Sigmoid colon (tissue), 6 donors: ENCODE measurements at regions not wholly inside any gene's neighbourhood (a gene's known extent, or its start where the extent isn't known, plus 50 kb on each side); places are given as distances from the start of the nearest gene placed in this dataset.

ENCODE experiments used
- DNase-seq: peaks from one replicate; pipeline ENCODE4 v3.0.0-alpha.2; 2019
- H3K27ac ChIP-seq, 4 donors: fragments of 200-600 bp; sonication (generic); one replicate each; pipeline ENCODE4 v1.5.1; 2016 to 2019; ENCODE audit warnings: mild to moderate bottlenecking in 1 of 4
- H3K27me3 ChIP-seq, 3 donors: fragments of 200-600 bp; sonication (generic); one replicate each; pipeline ENCODE4 v1.5.1; 2019; ENCODE audit warnings: mild to moderate bottlenecking in 1 of 3
- H3K36me3 ChIP-seq, 4 donors: fragments of 200-600 bp; sonication (generic); one replicate each; pipeline ENCODE4 v1.5.1; 2016 to 2019
- H3K4me1 ChIP-seq, 4 donors: fragments of 200-600 bp; sonication (generic); one replicate each; pipeline ENCODE4 v1.5.1; 2017 to 2019
- H3K4me3 ChIP-seq, 4 donors: fragments of 200-600 bp; sonication (generic); one replicate each; pipeline ENCODE4 v1.5.1; 2017 to 2019; ENCODE audit warnings: mild to moderate bottlenecking in 2 of 4, moderate library complexity in 1 of 4
- H3K9me3 ChIP-seq, 4 donors: fragments of 200-600 bp in 3 of 4; sonication (generic) in 3 of 4; one replicate each; pipeline versions ENCODE4 v1.5.1 to v1.6.1; 2013 to 2019
- EP300 ChIP-seq, 4 donors: sonication (generic); formaldehyde crosslinking; IDR thresholded peaks; one replicate each; pipeline ENCODE4 v1.6.1; 2017; ENCODE audit warnings: antibody characterized with exemption in 4 of 4
- POLR2A ChIP-seq, 2 donors: fragments of 450-650 bp; IDR thresholded peaks; one replicate each; pipeline ENCODE4 v1.6.1; 2016; ENCODE audit warnings: antibody characterized with exemption in 2 of 2, mild to moderate bottlenecking in 2 of 2, moderate library complexity in 2 of 2
- POLR2AphosphoS5 ChIP-seq, 4 donors: sonication (generic); formaldehyde crosslinking; IDR thresholded peaks; one replicate each; pipeline ENCODE4 v1.6.1; 2017; ENCODE audit warnings: antibody characterized with exemption in 4 of 4
- WGBS, 2 donors: extraction: QIAGEN DNeasy Blood & Tissue Kit; methylation state at CpG; one replicate each; pipeline ENCODE4 v1.1.7; 2013; 5-methylcytosine and 5-hydroxymethylcytosine counted together
- intact Hi-C: fragments of 100-400 bp; cut with DNase I; formaldehyde crosslinking; loops from one replicate; pipeline ENCODE4 v1.15.1; 2023
- TF ChIP-seq, protein P1 (sequence below), 4 experiments: fragments of 450-650 bp in 3 of 4; fragments of 200-600 bp in 1 of 4; IDR thresholded peaks; one replicate each; pipeline ENCODE4 v1.5.1; 2016 to 2019; ENCODE audit warnings: antibody characterized with exemption in 4 of 4, mild to moderate bottlenecking in 3 of 4, moderate library complexity in 2 of 4
- donor health status: healthy with polysubstance abuse.
- donor health status: healthy.

GRCh38 chr11:27864091-27864491, 163.8 kb upstream of the BDNF start:
- WGBS, 2 donors: 9 to 20% methylated on average over 4 of the region's 4 CpGs
- no peak overlapping the region for H3K4me3 ChIP-seq

GRCh38 chr11:27863637-27864036, 163.4 kb upstream of the BDNF start:
- Histone ChIP-seq H3K4me3 (no peak overlapping the region), H3K4me1 (no peaks in the 10 kb centered on the region), H3K27ac (no peak overlapping the region), H3K27me3 (no peaks in the 10 kb centered on the region), H3K9me3 (no peaks in the 10 kb centered on the region), H3K36me3 (no peaks in the 10 kb centered on the region)
- intact Hi-C loops: no loop called here
- DNase-seq: no peak
- TF ChIP-seq, protein P1, sequence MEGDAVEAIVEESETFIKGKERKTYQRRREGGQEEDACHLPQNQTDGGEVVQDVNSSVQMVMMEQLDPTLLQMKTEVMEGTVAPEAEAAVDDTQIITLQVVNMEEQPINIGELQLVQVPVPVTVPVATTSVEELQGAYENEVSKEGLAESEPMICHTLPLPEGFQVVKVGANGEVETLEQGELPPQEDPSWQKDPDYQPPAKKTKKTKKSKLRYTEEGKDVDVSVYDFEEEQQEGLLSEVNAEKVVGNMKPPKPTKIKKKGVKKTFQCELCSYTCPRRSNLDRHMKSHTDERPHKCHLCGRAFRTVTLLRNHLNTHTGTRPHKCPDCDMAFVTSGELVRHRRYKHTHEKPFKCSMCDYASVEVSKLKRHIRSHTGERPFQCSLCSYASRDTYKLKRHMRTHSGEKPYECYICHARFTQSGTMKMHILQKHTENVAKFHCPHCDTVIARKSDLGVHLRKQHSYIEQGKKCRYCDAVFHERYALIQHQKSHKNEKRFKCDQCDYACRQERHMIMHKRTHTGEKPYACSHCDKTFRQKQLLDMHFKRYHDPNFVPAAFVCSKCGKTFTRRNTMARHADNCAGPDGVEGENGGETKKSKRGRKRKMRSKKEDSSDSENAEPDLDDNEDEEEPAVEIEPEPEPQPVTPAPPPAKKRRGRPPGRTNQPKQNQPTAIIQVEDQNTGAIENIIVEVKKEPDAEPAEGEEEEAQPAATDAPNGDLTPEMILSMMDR (IDR thresholded peaks at IDR 0.05): no peak
- TF ChIP-seq POLR2AphosphoS5 (IDR thresholded peaks at IDR 0.05): no peak
- no peak for TF ChIP-seq EP300 (IDR thresholded peaks at IDR 0.05)
- WGBS, 2 donors: 74 to 83% methylated on average over 2 of the region's 2 CpGs

More at GRCh38 chr11:27864091-27864491, 163.8 kb upstream of the BDNF start:
- Histone ChIP-seq H3K9me3 (no peaks in the 10 kb centered on the region), H3K36me3 (no peaks in the 10 kb centered on the region), H3K4me1 (no peaks in the 10 kb centered on the region), H3K27ac (no peak overlapping the region), H3K27me3 (no peaks in the 10 kb centered on the region)
- no peak for DNase-seq
- TF ChIP-seq, protein P1 (IDR thresholded peaks at IDR 0.05): no peak
- no peak for TF ChIP-seq POLR2A (IDR thresholded peaks at IDR 0.05)
- no peak for TF ChIP-seq POLR2AphosphoS5 (IDR thresholded peaks at IDR 0.05)
- no peak for TF ChIP-seq EP300 (IDR thresholded peaks at IDR 0.05)
- intact Hi-C loops: no loop called here

GRCh38 chr11:27861706-27862430, 161.6 kb upstream of the BDNF start:
- Histone ChIP-seq H3K36me3 (no peaks in the 10 kb centered on the region), H3K9me3 (no peaks in the 10 kb centered on the region), H3K27me3 (no peaks in the 10 kb centered on the region), H3K4me1 (no peaks in the 10 kb centered on the region), H3K27ac (peak overlapping the region in 1 of 4 donors; percentile 20), H3K4me3 (no peak overlapping the region)
- 55 to 73% methylated on average over 4 of the region's 4 CpGs for WGBS, 2 donors
- intact Hi-C loops: no loop called here
- TF ChIP-seq POLR2A (IDR thresholded peaks at IDR 0.05): no peak
- TF ChIP-seq POLR2AphosphoS5 (IDR thresholded peaks at IDR 0.05): peak in 1 of 4 donors; percentile 27
- DNase-seq: no peak

DNA sequence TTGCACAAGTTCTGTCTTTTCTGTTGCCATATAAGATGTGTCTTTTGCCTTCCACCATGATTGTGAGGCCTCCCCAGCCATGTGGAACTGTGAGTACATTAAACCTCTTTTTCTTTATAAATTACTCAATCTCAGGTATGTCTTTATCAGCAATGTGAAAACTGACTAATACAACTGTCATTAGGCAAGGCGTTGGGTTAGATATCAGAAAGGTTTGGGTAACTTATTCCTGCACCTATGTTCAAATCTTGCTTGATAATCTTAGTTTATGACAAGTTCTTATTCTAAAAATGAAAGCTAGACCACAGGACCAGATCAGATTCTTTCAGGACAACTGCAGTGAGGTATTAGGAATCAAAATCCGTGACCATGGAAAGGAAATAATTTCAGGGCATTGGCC, 160.6 kb upstream of the BDNF start:
- intact Hi-C loops: no loop called here
- Histone ChIP-seq H3K27ac (no peak overlapping the region), H3K27me3 (no peaks in the 10 kb centered on the region), H3K9me3 (no peaks in the 10 kb centered on the region), H3K36me3 (no peaks in the 10 kb centered on the region), H3K4me3 (no peak overlapping the region), H3K4me1 (no peaks in the 10 kb centered on the region)
- TF ChIP-seq POLR2AphosphoS5 (IDR thresholded peaks at IDR 0.05): no peak
- no peak for TF ChIP-seq EP300 (IDR thresholded peaks at IDR 0.05)
- no peak for TF ChIP-seq POLR2A (IDR thresholded peaks at IDR 0.05)
- TF ChIP-seq, protein P1 (IDR thresholded peaks at IDR 0.05): no peak
- DNase-seq: no peak
- WGBS, 2 donors: 89% methylated on average over 2 of the region's 2 CpGs

GRCh38 chr11:27858866-27859265, 158.6 kb upstream of the BDNF start:
- 85 to 91% methylated on average over 3 of the region's 3 CpGs for WGBS, 2 donors
- no peaks in the 10 kb centered on the region for H3K36me3 ChIP-seq
- no peaks in the 10 kb centered on the region for H3K4me1 ChIP-seq
- no peaks in the 10 kb centered on the region for H3K27me3 ChIP-seq
- intact Hi-C loops: no loop called here
- no peak for DNase-seq
- H3K27ac ChIP-seq: no peak overlapping the region
- no peaks in the 10 kb centered on the region for H3K9me3 ChIP-seq
- H3K4me3 ChIP-seq: no peak overlapping the region
- no peak for TF ChIP-seq POLR2A (IDR thresholded peaks at IDR 0.05)
- no peak for TF ChIP-seq POLR2AphosphoS5 (IDR thresholded peaks at IDR 0.05)
- TF ChIP-seq, protein P1 (IDR thresholded peaks at IDR 0.05): no peak
- no peak for TF ChIP-seq EP300 (IDR thresholded peaks at IDR 0.05)
